ENCODE measurements at regions not wholly inside any gene's neighbourhood (a gene's known extent, or its start where the extent isn't known, plus 50 kb on each side); places are given as distances from the start of the nearest gene placed in this dataset.

GRCh38 chr5:100004969-100005368, 530.2 kb upstream of the FAM174A start:
- Histone ChIP-seq H3K27ac (ENCODE audit: low read depth, low read length) (no peak overlapping the region), H3K27me3 (ENCODE audit: control insufficient read depth in 3 of 3, insufficient read depth in 3 of 3, low read length in 3 of 3) (no peaks in the 10 kb centered on the region), H3K9me3 (ENCODE audit: control insufficient read depth in 3 of 3, low read length in 3 of 3) (no peaks in the 10 kb centered on the region), H3K36me3 (ENCODE audit: control insufficient read depth in 3 of 3, insufficient read depth in 3 of 3, low read length in 3 of 3) (no peaks in the 10 kb centered on the region), H3K4me3 (ENCODE audit: low read length in 3 of 3) (no peak overlapping the region), H3K4me1 (ENCODE audit: control insufficient read depth in 3 of 3, insufficient read depth in 3 of 3, low read length in 3 of 3) (no peaks in the 10 kb centered on the region), H3K9ac (ENCODE audit: low read depth in 1 of 3, low read length in 3 of 3) (no peak overlapping the region)

- Histone ChIP-seq H3K9me3 (ENCODE audit: control insufficient read depth in 3 of 3, low read length in 3 of 3) (no peaks in the 10 kb centered on the region), H3K36me3 (ENCODE audit: control insufficient read depth in 3 of 3, insufficient read depth in 3 of 3, low read length in 3 of 3) (no peaks in the 10 kb centered on the region), H3K27me3 (ENCODE audit: control insufficient read depth in 3 of 3, insufficient read depth in 3 of 3, low read length in 3 of 3) (no peaks in the 10 kb centered on the region), H3K9ac (ENCODE audit: low read depth in 1 of 3, low read length in 3 of 3) (no peak overlapping the region), H3K4me3 (ENCODE audit: low read length in 3 of 3) (no peak overlapping the region), H3K27ac (ENCODE audit: low read depth, low read length) (no peak overlapping the region), H3K4me1 (ENCODE audit: control insufficient read depth in 3 of 3, insufficient read depth in 3 of 3, low read length in 3 of 3) (no peaks in the 10 kb centered on the region)
These were observed 536.9 kb upstream of the FAM174A start for GRCh38 chr5:99998319-99998718.

- H3K27ac ChIP-seq (ENCODE audit: low read depth, low read length), result no peak overlapping the region
- no peaks in the 10 kb centered on the region for H3K36me3 ChIP-seq (ENCODE audit: control insufficient read depth in 3 of 3, insufficient read depth in 3 of 3, low read length in 3 of 3)
- no peaks in the 10 kb centered on the region for H3K27me3 ChIP-seq (ENCODE audit: control insufficient read depth in 3 of 3, insufficient read depth in 3 of 3, low read length in 3 of 3)
- H3K9me3 ChIP-seq (ENCODE audit: control insufficient read depth in 3 of 3, low read length in 3 of 3), result no peaks in the 10 kb centered on the region
- no peak overlapping the region for H3K4me3 ChIP-seq (ENCODE audit: low read length in 3 of 3)
- no peaks in the 10 kb centered on the region for H3K4me1 ChIP-seq (ENCODE audit: control insufficient read depth in 3 of 3, insufficient read depth in 3 of 3, low read length in 3 of 3)
- H3K9ac ChIP-seq (ENCODE audit: low read depth in 1 of 3, low read length in 3 of 3), result no peak overlapping the region
These were observed 539.8 kb upstream of the FAM174A start for GRCh38 chr5:99995407-99995806.

GRCh38 chr5:99973779-99974178, 561.4 kb upstream of the FAM174A start:
- Histone ChIP-seq H3K27ac (ENCODE audit: low read depth, low read length) (no peak overlapping the region), H3K36me3 (ENCODE audit: control insufficient read depth in 3 of 3, insufficient read depth in 3 of 3, low read length in 3 of 3) (no peaks in the 10 kb centered on the region), H3K27me3 (ENCODE audit: control insufficient read depth in 3 of 3, insufficient read depth in 3 of 3, low read length in 3 of 3) (no peaks in the 10 kb centered on the region), H3K4me3 (ENCODE audit: low read length in 3 of 3) (no peak overlapping the region), H3K9ac (ENCODE audit: low read depth in 1 of 3, low read length in 3 of 3) (no peak overlapping the region), H3K9me3 (ENCODE audit: control insufficient read depth in 3 of 3, low read length in 3 of 3) (no peaks in the 10 kb centered on the region), H3K4me1 (ENCODE audit: control insufficient read depth in 3 of 3, insufficient read depth in 3 of 3, low read length in 3 of 3) (no peaks in the 10 kb centered on the region)

GRCh38 chr5:99955962-99956361, 579.2 kb upstream of the FAM174A start:
- Histone ChIP-seq H3K4me3 (ENCODE audit: low read length in 3 of 3) (no peak overlapping the region), H3K9ac (ENCODE audit: low read depth in 1 of 3, low read length in 3 of 3) (no peak overlapping the region), H3K27me3 (ENCODE audit: control insufficient read depth in 3 of 3, insufficient read depth in 3 of 3, low read length in 3 of 3) (no peaks in the 10 kb centered on the region), H3K27ac (ENCODE audit: low read depth, low read length) (no peak overlapping the region), H3K4me1 (ENCODE audit: control insufficient read depth in 3 of 3, insufficient read depth in 3 of 3, low read length in 3 of 3) (no peaks in the 10 kb centered on the region), H3K36me3 (ENCODE audit: control insufficient read depth in 3 of 3, insufficient read depth in 3 of 3, low read length in 3 of 3) (no peaks in the 10 kb centered on the region), H3K9me3 (ENCODE audit: control insufficient read depth in 3 of 3, low read length in 3 of 3) (peaks cover 0 to 3% (median 0%) of the 10 kb centered on the region in 3 donors)

- Histone ChIP-seq H3K27ac (ENCODE audit: low read depth, low read length) (no peak overlapping the region), H3K4me1 (ENCODE audit: control insufficient read depth in 3 of 3, insufficient read depth in 3 of 3, low read length in 3 of 3) (no peaks in the 10 kb centered on the region), H3K9me3 (ENCODE audit: control insufficient read depth in 3 of 3, low read length in 3 of 3) (peaks cover 0 to 3% (median 0%) of the 10 kb centered on the region in 3 donors), H3K36me3 (ENCODE audit: control insufficient read depth in 3 of 3, insufficient read depth in 3 of 3, low read length in 3 of 3) (no peaks in the 10 kb centered on the region), H3K27me3 (ENCODE audit: control insufficient read depth in 3 of 3, insufficient read depth in 3 of 3, low read length in 3 of 3) (no peaks in the 10 kb centered on the region), H3K9ac (ENCODE audit: low read depth in 1 of 3, low read length in 3 of 3) (no peak overlapping the region), H3K4me3 (ENCODE audit: low read length in 3 of 3) (no peak overlapping the region)
These were observed 580.2 kb upstream of the FAM174A start for GRCh38 chr5:99955006-99955405.

GRCh38 chr5:99949969-99950524, 585.1 kb upstream of the FAM174A start:
- Histone ChIP-seq H3K9me3 (ENCODE audit: control insufficient read depth in 3 of 3, low read length in 3 of 3) (peaks cover 0 to 3% (median 0%) of the 10 kb centered on the region in 3 donors), H3K4me3 (ENCODE audit: low read length in 3 of 3) (no peak overlapping the region), H3K4me1 (ENCODE audit: control insufficient read depth in 3 of 3, insufficient read depth in 3 of 3, low read length in 3 of 3) (no peaks in the 10 kb centered on the region), H3K27ac (ENCODE audit: low read depth, low read length) (no peak overlapping the region), H3K9ac (ENCODE audit: low read depth in 1 of 3, low read length in 3 of 3) (no peak overlapping the region), H3K27me3 (ENCODE audit: control insufficient read depth in 3 of 3, insufficient read depth in 3 of 3, low read length in 3 of 3) (no peaks in the 10 kb centered on the region), H3K36me3 (ENCODE audit: control insufficient read depth in 3 of 3, insufficient read depth in 3 of 3, low read length in 3 of 3) (no peaks in the 10 kb centered on the region)

GRCh38 chr5:99949361-99949760, 585.8 kb upstream of the FAM174A start:
- no peaks in the 10 kb centered on the region for H3K4me1 ChIP-seq (ENCODE audit: control insufficient read depth in 3 of 3, insufficient read depth in 3 of 3, low read length in 3 of 3)
- peaks cover 0 to 3% (median 0%) of the 10 kb centered on the region in 3 donors for H3K9me3 ChIP-seq (ENCODE audit: control insufficient read depth in 3 of 3, low read length in 3 of 3)
- H3K36me3 ChIP-seq (ENCODE audit: control insufficient read depth in 3 of 3, insufficient read depth in 3 of 3, low read length in 3 of 3), result no peaks in the 10 kb centered on the region
- no peak overlapping the region for H3K9ac ChIP-seq (ENCODE audit: low read depth in 1 of 3, low read length in 3 of 3)
- H3K27me3 ChIP-seq (ENCODE audit: control insufficient read depth in 3 of 3, insufficient read depth in 3 of 3, low read length in 3 of 3), result no peaks in the 10 kb centered on the region
- H3K27ac ChIP-seq (ENCODE audit: low read depth, low read length), result no peak overlapping the region
- H3K4me3 ChIP-seq (ENCODE audit: low read length in 3 of 3), result no peak overlapping the region

GRCh38 chr5:99948850-99949249, 586.3 kb upstream of the FAM174A start:
- Histone ChIP-seq H3K9ac (ENCODE audit: low read depth in 1 of 3, low read length in 3 of 3) (no peak overlapping the region), H3K36me3 (ENCODE audit: control insufficient read depth in 3 of 3, insufficient read depth in 3 of 3, low read length in 3 of 3) (no peaks in the 10 kb centered on the region), H3K4me1 (ENCODE audit: control insufficient read depth in 3 of 3, insufficient read depth in 3 of 3, low read length in 3 of 3) (no peaks in the 10 kb centered on the region), H3K27ac (ENCODE audit: low read depth, low read length) (no peak overlapping the region), H3K4me3 (ENCODE audit: low read length in 3 of 3) (no peak overlapping the region), H3K27me3 (ENCODE audit: control insufficient read depth in 3 of 3, insufficient read depth in 3 of 3, low read length in 3 of 3) (no peaks in the 10 kb centered on the region), H3K9me3 (ENCODE audit: control insufficient read depth in 3 of 3, low read length in 3 of 3) (peaks cover 0 to 3% (median 0%) of the 10 kb centered on the region in 3 donors)

GRCh38 chr5:99945478-99946442, 589.4 kb upstream of the FAM174A start:
- Histone ChIP-seq H3K27ac (ENCODE audit: low read depth, low read length) (no peak overlapping the region), H3K27me3 (ENCODE audit: control insufficient read depth in 3 of 3, insufficient read depth in 3 of 3, low read length in 3 of 3) (no peaks in the 10 kb centered on the region), H3K4me1 (ENCODE audit: control insufficient read depth in 3 of 3, insufficient read depth in 3 of 3, low read length in 3 of 3) (no peaks in the 10 kb centered on the region), H3K36me3 (ENCODE audit: control insufficient read depth in 3 of 3, insufficient read depth in 3 of 3, low read length in 3 of 3) (no peaks in the 10 kb centered on the region), H3K9me3 (ENCODE audit: control insufficient read depth in 3 of 3, low read length in 3 of 3) (no peaks in the 10 kb centered on the region), H3K9ac (ENCODE audit: low read depth in 1 of 3, low read length in 3 of 3) (no peak overlapping the region), H3K4me3 (ENCODE audit: low read length in 3 of 3) (no peak overlapping the region)
